GM12878 (cell line): ENCODE measurements at regions not wholly inside any gene's neighbourhood (a gene's known extent, or its start where the extent isn't known, plus 50 kb on each side); places are given as distances from the start of the nearest gene placed in this dataset.

ENCODE experiments used
- ATAC-seq: fragments of 200-7000 bp; cut with Tn5 transposase; 3 replicates; pipeline ENCODE4 v1.9.1; 2020; ENCODE audit warnings: mild to moderate bottlenecking, moderate library complexity
- BruUV-seq: library from RNA; stranded (reverse); fragments of 400-500 nt; replicated peaks from 2 replicates; lab custom pipeline; 2021; lab: Mats Ljungman, UMichigan
- CTCF ChIA-PET: fragments of 300-600 bp; sonication (Branson Sonifier 250); formaldehyde crosslinking; extraction: SDS; loops from one replicate; lab custom pipeline; 2021; ENCODE audit warnings: inconsistent platforms; lab: Yijun Ruan, JAX
- POLR2A ChIA-PET: fragments of 350-600 bp; formaldehyde crosslinking; extraction: SDS; loops from one replicate; lab custom pipeline; 2021; ENCODE audit warnings: inconsistent platforms; lab: Charles Lee
- RAD21 ChIA-PET: fragments of 300-600 bp; sonication (Branson Sonifier 250); formaldehyde crosslinking; loops from one replicate; lab custom pipeline; 2023; ENCODE audit warnings: antibody characterized with exemption; ENCODE audit not compliant: unreplicated experiment; lab: Charles Lee
- SMC1A ChIA-PET: fragments of 300-600 bp; sonication (Branson Sonifier 250); formaldehyde crosslinking; loops from one replicate; lab custom pipeline; 2023; ENCODE audit not compliant: unreplicated experiment, uncharacterized antibody; lab: Charles Lee
- DNase-seq: peaks from one replicate; pipeline ENCODE4 v3.0.0-alpha.2; 2011; ENCODE audit warnings: low read depth, low spot score
- FAIRE-seq: peaks from 3 replicates; lab custom pipeline; 2011; peaks lifted over from hg19 to GRCh38; lab: Jason Lieb, UNC
- H2AFZ ChIP-seq: 2 replicates; pipeline ENCODE4 v1.6.0; 2011; ENCODE audit warnings: low read depth, low read length, control low read depth; ENCODE audit not compliant: control insufficient read depth
- H3K27ac ChIP-seq: 2 replicates; pipeline ENCODE4 v1.5.1; 2011; ENCODE audit warnings: control low read depth; ENCODE audit not compliant: control insufficient read depth, insufficient read depth
- H3K27me3 ChIP-seq, 2 experiments: replicated peaks in 1 of 2; 2 replicates each; pipeline versions ENCODE4 v1.6.0 to v1.6.1; 2011; ENCODE audit warnings: low read length in 1 of 2; ENCODE audit not compliant: control insufficient read depth in 2 of 2, insufficient read depth in 2 of 2
- H3K36me3 ChIP-seq, 2 experiments: 2 replicates each; pipeline ENCODE4 v1.5.1; 2011; ENCODE audit warnings: low read length in 1 of 2; ENCODE audit not compliant: control insufficient read depth in 2 of 2, insufficient read depth in 2 of 2
- H3K4me1 ChIP-seq: 2 replicates; pipeline ENCODE4 v1.6.1; 2011; ENCODE audit warnings: mild to moderate bottlenecking, low read length, moderate library complexity, mixed read lengths; ENCODE audit not compliant: control insufficient read depth, insufficient read depth
- H3K4me2 ChIP-seq: 2 replicates; pipeline ENCODE4 v1.6.0; 2011; ENCODE audit warnings: control low read depth; ENCODE audit not compliant: control insufficient read depth, insufficient read depth
- H3K4me3 ChIP-seq: fragments of 200-600 bp; sonication (generic); 2 replicates; pipeline ENCODE4 v1.5.1; 2016
- H3K79me2 ChIP-seq: 2 replicates; pipeline ENCODE4 v1.6.0; 2011; ENCODE audit warnings: low read length; ENCODE audit not compliant: control insufficient read depth, insufficient read depth
- H3K9ac ChIP-seq: 2 replicates; pipeline ENCODE4 v1.8.0; 2011; ENCODE audit warnings: low read length, control low read depth, mixed read lengths; ENCODE audit not compliant: control insufficient read depth, insufficient read depth
- H3K9me3 ChIP-seq: replicated peaks from 3 replicates; pipeline ENCODE4 v1.5.1; 2011; ENCODE audit warnings: mild to moderate bottlenecking, low read length; ENCODE audit not compliant: control insufficient read depth, insufficient read depth
- H4K20me1 ChIP-seq: 2 replicates; pipeline ENCODE4 v1.6.0; 2011; ENCODE audit not compliant: control insufficient read depth, insufficient read depth
- ATF3 ChIP-seq: IDR thresholded peaks from 2 replicates; pipeline ENCODE4 v1.6.1; 2011; ENCODE audit warnings: low read depth, mild to moderate bottlenecking, low read length, moderate library complexity, borderline replicate concordance; ENCODE audit errors: extremely low read depth
- CTCF ChIP-seq, 3 experiments: IDR thresholded peaks in 2 of 3; conservative IDR thresholded peaks in 1 of 3; 2 replicates each; pipeline ENCODE4 v1.5.1; 2011; ENCODE audit warnings: low read depth in 3 of 3, low read length in 3 of 3, mild to moderate bottlenecking in 3 of 3, control low read depth in 2 of 3, moderate library complexity in 2 of 3, inconsistent platforms in 1 of 3, mixed read lengths in 1 of 3; ENCODE audit not compliant: control insufficient read depth in 2 of 3, insufficient read depth in 1 of 3; ENCODE audit errors: extremely low read depth in 1 of 3
- EP300 ChIP-seq, 2 experiments: fragments of 150-350 bp in 1 of 2; IDR thresholded peaks; 2 replicates each; pipeline ENCODE4 v1.6.1; 2011 to 2012; ENCODE audit warnings: low read depth in 2 of 2, low read length in 2 of 2, borderline replicate concordance in 1 of 2, improper control_type of control experiment in 1 of 2, inconsistent platforms in 1 of 2; ENCODE audit not compliant: control insufficient read depth in 1 of 2
- FOXK2 ChIP-seq: fragments of 450-650 bp; IDR thresholded peaks from 2 replicates; pipeline ENCODE4 v1.6.1; 2017; ENCODE audit warnings: mild to moderate bottlenecking, moderate library complexity
- FOXM1 ChIP-seq: IDR thresholded peaks from 2 replicates; pipeline ENCODE4 v1.6.1; 2012; ENCODE audit warnings: low read depth, mild to moderate bottlenecking, inconsistent platforms, low read length, moderate library complexity
- IKZF2 ChIP-seq, 2 experiments: fragments of 450-650 bp; IDR thresholded peaks; 2 replicates each; pipeline ENCODE4 v1.6.1; 2017; ENCODE audit warnings: mild to moderate bottlenecking in 2 of 2, moderate library complexity in 2 of 2
- NFXL1 ChIP-seq: fragments of 450-650 bp; IDR thresholded peaks from 2 replicates; pipeline ENCODE4 v1.6.1; 2017; ENCODE audit warnings: antibody characterized with exemption, mild to moderate bottlenecking, borderline replicate concordance
- NR2C2 ChIP-seq: IDR thresholded peaks from 2 replicates; pipeline ENCODE4 v1.6.1; 2011; ENCODE audit warnings: borderline replicate concordance, low read depth; ENCODE audit not compliant: control insufficient read depth, insufficient read length
- SMC3 ChIP-seq: IDR thresholded peaks from 2 replicates; pipeline ENCODE4 v1.6.1; 2011; ENCODE audit warnings: low read length, improper control_type of control experiment, borderline replicate concordance
- SRF ChIP-seq, 2 experiments: IDR thresholded peaks; 2 replicates each; pipeline ENCODE4 v1.6.1; 2011; ENCODE audit warnings: low read depth in 2 of 2, low read length in 2 of 2, mild to moderate bottlenecking in 1 of 2, moderate library complexity in 1 of 2
- SUPT20H ChIP-seq: IDR thresholded peaks from 2 replicates; pipeline ENCODE4 v1.6.1; 2011; ENCODE audit warnings: low read depth, mild to moderate bottlenecking, low read length, moderate library complexity, borderline replicate concordance; ENCODE audit not compliant: control insufficient read depth
- ZNF622 ChIP-seq: fragments of 450-650 bp; IDR thresholded peaks from 2 replicates; pipeline ENCODE4 v1.6.1; 2017; ENCODE audit warnings: mild to moderate bottlenecking, inconsistent platforms
- ZSCAN29 ChIP-seq: fragments of 450-650 bp; IDR thresholded peaks from 2 replicates; pipeline ENCODE4 v1.6.1; 2017; ENCODE audit warnings: mild to moderate bottlenecking, moderate library complexity
- WGBS: methylation state at CpG from one replicate; pipeline ENCODE4 v1.1.6; 2016; ENCODE audit warnings: low lambda C conversion rate; ENCODE audit not compliant: insufficient replicate concordance, insufficient coverage; ENCODE audit errors: missing lambda C conversion rate; 5-methylcytosine and 5-hydroxymethylcytosine counted together
- in situ Hi-C: fragments of 300-500 bp; cut with MboI; formaldehyde crosslinking; loops from 9 replicates; pipeline ENCODE4 v1.14.3; 2018; ENCODE audit warnings: mixed read lengths
- intact Hi-C: fragments of 100-400 bp; cut with micrococcal nuclease; formaldehyde crosslinking; loops from one replicate; pipeline ENCODE4 v1.14.2; 2022; ENCODE audit not compliant: unreplicated experiment

GRCh38 chr3:137926991-137927390, 83.0 kb upstream of the CLDN18 start:
- H3K79me2 ChIP-seq: no peaks in the 10 kb centered on the region
- TF ChIP-seq ZSCAN29: no peak
- TF ChIP-seq NFXL1: no peak
- TF ChIP-seq ZNF622: no peak
- TF ChIP-seq SUPT20H: no peak
- TF ChIP-seq EP300 (IDR thresholded peaks at IDR 0.05; ENCODE audit: borderline replicate concordance in 1 of 2, control insufficient read depth in 1 of 2, low read depth in 2 of 2, low read length in 2 of 2): no peak
- TF ChIP-seq FOXK2: no peak
- TF ChIP-seq ATF3: no peak
- TF ChIP-seq SMC3: no peak
- no peak for TF ChIP-seq SRF (IDR thresholded peaks at IDR 0.05; ENCODE audit: low read depth in 2 of 2, low read length in 2 of 2)
- TF ChIP-seq FOXM1: no peak
- no peak for TF ChIP-seq CTCF (IDR thresholded peaks at IDR 0.05 in 2 of 3, conservative IDR thresholded peaks at IDR 0.05 in 1 of 3; ENCODE audit: control insufficient read depth in 2 of 3, extremely low read depth in 1 of 3, insufficient read depth in 1 of 3, low read depth in 3 of 3, low read length in 3 of 3)
- TF ChIP-seq NR2C2: no peak
- TF ChIP-seq IKZF2 (IDR thresholded peaks at IDR 0.05): no peak
- intact Hi-C loops (no loop called here), in situ Hi-C loops (loop anchor here (25.0 kb wide), 1 partner anchor 1865 kb away; no protein-coding TSS in a partner anchor)
- no peak overlapping the region for H3K4me3 ChIP-seq
- no TSS peak for BruUV-seq
- ChIA-PET RAD21 (no interaction called here), CTCF (interaction anchor here (1.1 to 1.2 kb wide), 2 partner anchors 17 to 125 kb away, joined by 4 to 5 read pairs; no protein-coding TSS in a partner anchor), SMC1A (no interaction called here), POLR2A (no interaction called here)
- ATAC-seq (no peak), FAIRE-seq (no peak), DNase-seq (no peak)
- no peak overlapping the region for H3K9ac ChIP-seq
- H4K20me1 ChIP-seq: no peaks in the 10 kb centered on the region
- no peak overlapping the region for H2AFZ ChIP-seq
- no peak overlapping the region for H3K4me2 ChIP-seq
- H3K36me3 ChIP-seq: no peaks in the 10 kb centered on the region
- no peaks in the 10 kb centered on the region for H3K4me1 ChIP-seq
- 25% methylated on average over 2 of the region's 2 CpGs for WGBS
- no peaks in the 10 kb centered on the region for H3K27me3 ChIP-seq
- H3K9me3 ChIP-seq: no peaks in the 10 kb centered on the region
- H3K27ac ChIP-seq: no peak overlapping the region
